Middle frontal gyrus (tissue), 1 donor: ENCODE measurements at regions not wholly inside any gene's neighbourhood (a gene's known extent, or its start where the extent isn't known, plus 50 kb on each side); places are given as distances from the start of the nearest gene placed in this dataset.

Experiments used
- DNase-seq: peaks from one replicate; pipeline ENCODE4 v3.0.0-alpha.2; 2015; ENCODE audit warnings: low spot score; ENCODE audit errors: extremely low spot score

GRCh38 chr12:126159139-126159538, 1093.9 kb downstream of the AACS start:
- no peak for DNase-seq

DNA sequence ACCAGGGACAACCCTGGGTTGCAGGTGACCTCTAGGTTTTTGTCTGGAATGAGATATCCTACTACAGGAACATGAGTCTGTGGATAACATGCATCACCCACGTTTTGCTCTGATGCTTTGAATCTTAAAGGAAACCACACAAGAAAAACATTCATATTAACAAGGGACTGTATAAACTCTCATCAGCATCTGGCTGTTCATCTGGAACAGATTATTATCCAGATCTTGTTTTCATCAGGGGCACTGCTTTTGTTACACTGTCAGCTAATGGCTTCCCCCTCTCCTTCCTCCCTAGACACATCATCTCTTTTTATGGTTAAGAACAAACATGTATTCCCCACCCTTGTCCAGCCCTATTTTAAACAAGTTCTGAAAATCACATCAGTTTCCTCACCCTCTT, 1095.7 kb downstream of the AACS start:
- DNase-seq, result no peak

DNA sequence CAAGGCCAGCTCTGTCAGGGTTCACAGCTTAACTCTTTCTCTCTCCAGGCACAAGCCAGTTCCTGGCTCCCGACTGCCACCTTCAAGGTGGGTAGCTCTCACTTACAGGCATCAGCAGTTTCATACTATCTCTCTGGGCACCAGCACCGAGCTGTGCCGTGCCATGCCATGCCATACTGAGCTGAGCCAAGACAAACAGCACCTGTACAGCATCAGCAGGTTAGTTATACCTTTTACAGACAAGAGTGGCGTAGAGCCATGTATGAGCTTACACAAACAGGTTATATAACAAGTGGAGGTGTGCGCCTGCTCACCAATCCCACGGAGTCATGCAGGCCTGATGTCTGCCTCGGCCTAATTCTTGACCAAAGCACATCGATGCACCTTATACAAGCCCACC, 1098.7 kb downstream of the AACS start:
- no peak for DNase-seq

DNA sequence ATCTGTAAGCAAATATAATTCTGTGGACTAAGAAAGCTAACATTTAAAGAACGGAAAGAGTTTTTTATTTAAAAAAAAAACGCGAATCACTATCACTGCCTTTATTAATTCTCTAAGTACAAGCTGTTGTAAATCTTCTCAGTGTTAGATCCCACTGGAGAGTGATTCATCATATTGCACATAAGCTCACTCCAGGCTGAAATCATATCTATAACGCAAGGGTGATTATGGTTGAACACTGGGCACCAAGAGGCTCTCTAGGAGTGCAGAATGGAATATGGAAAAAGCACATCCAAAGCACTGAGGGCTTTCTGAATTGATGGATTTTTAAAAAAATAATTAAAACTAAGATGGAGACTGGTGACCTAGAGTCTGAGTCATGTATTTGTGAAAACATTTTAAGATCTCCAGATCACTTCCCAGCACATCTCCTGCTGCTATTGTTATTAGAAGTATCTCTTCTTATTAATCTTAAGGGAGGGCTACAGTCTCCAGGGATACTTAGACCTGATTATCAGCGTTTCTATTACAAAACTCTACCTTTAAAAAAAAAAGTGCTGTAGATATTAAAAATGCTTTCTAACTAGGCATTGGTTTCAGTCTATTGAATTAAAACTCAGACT, 1106.8 kb downstream of the AACS start:
- no peak for DNase-seq

- DNase-seq, result no peak
Measured at GRCh38 chr12:126182619-126183236, 1117.5 kb downstream of the AACS start.

- no peak for DNase-seq
Measured at GRCh38 chr12:126185025-126185424, 1119.8 kb downstream of the AACS start.

GRCh38 chr12:126189856-126190255, 1124.6 kb downstream of the AACS start:
- DNase-seq, result no peak

- DNase-seq, result no peak
Measured at GRCh38 chr12:126191031-126191891, 1126.0 kb downstream of the AACS start.

GRCh38 chr12:126191949-126192348, 1126.7 kb downstream of the AACS start:
- DNase-seq, result no peak

DNA sequence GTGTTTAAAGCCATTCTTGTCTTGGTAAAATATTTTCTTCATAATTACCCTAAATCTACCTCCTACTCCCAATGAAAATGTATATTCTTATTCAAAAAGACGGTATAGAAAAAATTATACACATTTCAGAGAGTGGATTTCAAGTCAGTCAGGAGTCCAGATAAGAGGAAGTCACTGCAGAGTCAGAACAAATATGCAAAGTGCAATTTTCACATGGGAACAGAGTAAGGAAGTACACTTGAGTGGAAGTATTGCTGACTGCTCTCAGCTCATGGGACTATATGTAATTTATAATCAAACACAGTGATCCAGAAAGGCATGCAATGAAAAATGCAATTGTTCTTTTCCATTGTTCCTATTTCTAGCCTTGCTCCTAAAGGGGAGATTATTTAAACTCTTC, 1128.0 kb downstream of the AACS start:
- no peak for DNase-seq

DNA sequence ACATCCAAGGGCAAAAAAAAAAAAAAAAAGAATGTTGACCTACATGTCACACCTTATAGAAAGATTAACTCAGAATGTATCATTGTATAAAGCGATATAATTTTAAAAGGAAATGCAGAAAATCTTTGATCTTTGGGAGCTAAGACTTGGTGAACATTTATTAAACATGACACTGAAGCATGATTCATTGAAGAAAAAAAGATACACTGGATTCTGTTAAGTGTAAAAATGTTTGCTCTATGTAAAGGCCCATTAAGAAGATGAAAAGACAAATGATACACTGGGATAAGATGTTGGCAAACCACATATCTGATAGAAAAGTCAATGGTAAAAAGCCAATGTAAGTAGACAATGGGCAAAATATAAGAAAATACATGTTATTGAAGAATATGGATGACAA, 1131.0 kb downstream of the AACS start:
- no peak for DNase-seq

DNA sequence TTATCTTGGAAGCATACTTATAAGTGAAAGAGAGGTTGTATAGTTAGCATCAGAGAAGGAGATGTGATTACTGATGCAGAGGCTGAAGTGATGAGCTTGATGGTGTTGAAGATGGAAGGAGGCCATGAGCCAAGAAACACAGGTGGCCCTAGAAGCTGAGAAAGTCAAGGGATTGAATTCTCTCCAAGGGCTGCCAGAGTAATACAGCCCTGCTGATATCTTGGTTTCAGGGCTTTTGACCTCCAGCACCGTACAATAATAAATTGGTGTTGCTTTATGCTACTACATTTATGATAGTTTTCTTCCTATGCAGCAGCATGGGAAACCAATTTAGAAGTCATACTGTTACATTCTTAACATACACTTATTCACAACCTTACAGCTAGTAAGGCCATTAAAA, 1133.3 kb downstream of the AACS start:
- DNase-seq, result no peak

- no peak for DNase-seq
Measured at GRCh38 chr12:126198966-126199692, 1133.9 kb downstream of the AACS start.

- DNase-seq, result no peak
Measured at GRCh38 chr12:126201981-126202537, 1136.8 kb downstream of the AACS start.

- no peak for DNase-seq
Measured at GRCh38 chr12:126204326-126204725, 1139.1 kb downstream of the AACS start.

- no peak for DNase-seq
Measured at GRCh38 chr12:126210026-126210425, 1144.8 kb downstream of the AACS start.

- no peak for DNase-seq
Measured at GRCh38 chr12:126210448-126210847, 1145.2 kb downstream of the AACS start.

- DNase-seq, result no peak
Measured at GRCh38 chr12:126212824-126213223, 1147.6 kb downstream of the AACS start.

GRCh38 chr12:126218697-126219096, 1153.5 kb downstream of the AACS start:
- DNase-seq, result no peak

GRCh38 chr12:126219139-126219538, 1153.9 kb downstream of the AACS start:
- DNase-seq, result no peak

GRCh38 chr12:126219654-126220279, 1154.5 kb downstream of the AACS start:
- DNase-seq, result no peak
